Fibroblast of villous mesenchyme (primary cell): ENCODE measurements at regions not wholly inside any gene's neighbourhood (a gene's known extent, or its start where the extent isn't known, plus 50 kb on each side); places are given as distances from the start of the nearest gene placed in this dataset.

Experiments
- DNase-seq: peaks from one replicate; pipeline ENCODE4 v3.0.0-alpha.2; 2010; ENCODE audit warnings: low read depth
- H3K4me3 ChIP-seq: 2 replicates; pipeline ENCODE4 v1.5.1; 2011; ENCODE audit warnings: low read depth, mild to moderate bottlenecking, low read length
- TF ChIP-seq, protein P1 (sequence below): IDR thresholded peaks from 2 replicates; pipeline ENCODE4 v1.5.1; 2012; ENCODE audit warnings: low read depth, mild to moderate bottlenecking, low read length; ENCODE audit not compliant: insufficient read depth

DNA sequence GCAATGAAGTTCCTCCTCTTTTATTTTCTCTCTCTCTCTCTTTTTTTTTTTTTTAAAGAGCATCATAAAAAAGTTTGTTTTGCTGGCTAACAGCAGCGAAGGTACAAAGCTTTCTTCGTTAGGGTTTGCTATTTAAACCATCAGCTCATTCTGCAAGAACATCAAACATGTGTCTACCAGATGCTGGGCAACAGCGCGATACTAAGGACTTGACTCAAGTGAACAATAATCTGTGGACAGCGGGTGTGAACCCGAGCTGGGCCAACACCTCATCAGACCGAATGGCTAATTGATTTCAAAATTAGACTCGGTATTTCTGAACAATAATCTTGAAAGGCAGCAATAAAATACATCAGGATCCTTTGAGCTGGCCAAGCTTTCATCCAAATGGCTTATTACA is 246.4 kb downstream of the FBXO8 start:
- DNase-seq: peak; percentile 66
- TF ChIP-seq, protein P1, sequence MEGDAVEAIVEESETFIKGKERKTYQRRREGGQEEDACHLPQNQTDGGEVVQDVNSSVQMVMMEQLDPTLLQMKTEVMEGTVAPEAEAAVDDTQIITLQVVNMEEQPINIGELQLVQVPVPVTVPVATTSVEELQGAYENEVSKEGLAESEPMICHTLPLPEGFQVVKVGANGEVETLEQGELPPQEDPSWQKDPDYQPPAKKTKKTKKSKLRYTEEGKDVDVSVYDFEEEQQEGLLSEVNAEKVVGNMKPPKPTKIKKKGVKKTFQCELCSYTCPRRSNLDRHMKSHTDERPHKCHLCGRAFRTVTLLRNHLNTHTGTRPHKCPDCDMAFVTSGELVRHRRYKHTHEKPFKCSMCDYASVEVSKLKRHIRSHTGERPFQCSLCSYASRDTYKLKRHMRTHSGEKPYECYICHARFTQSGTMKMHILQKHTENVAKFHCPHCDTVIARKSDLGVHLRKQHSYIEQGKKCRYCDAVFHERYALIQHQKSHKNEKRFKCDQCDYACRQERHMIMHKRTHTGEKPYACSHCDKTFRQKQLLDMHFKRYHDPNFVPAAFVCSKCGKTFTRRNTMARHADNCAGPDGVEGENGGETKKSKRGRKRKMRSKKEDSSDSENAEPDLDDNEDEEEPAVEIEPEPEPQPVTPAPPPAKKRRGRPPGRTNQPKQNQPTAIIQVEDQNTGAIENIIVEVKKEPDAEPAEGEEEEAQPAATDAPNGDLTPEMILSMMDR: no peak
- no peak overlapping the region for H3K4me3 ChIP-seq

DNA sequence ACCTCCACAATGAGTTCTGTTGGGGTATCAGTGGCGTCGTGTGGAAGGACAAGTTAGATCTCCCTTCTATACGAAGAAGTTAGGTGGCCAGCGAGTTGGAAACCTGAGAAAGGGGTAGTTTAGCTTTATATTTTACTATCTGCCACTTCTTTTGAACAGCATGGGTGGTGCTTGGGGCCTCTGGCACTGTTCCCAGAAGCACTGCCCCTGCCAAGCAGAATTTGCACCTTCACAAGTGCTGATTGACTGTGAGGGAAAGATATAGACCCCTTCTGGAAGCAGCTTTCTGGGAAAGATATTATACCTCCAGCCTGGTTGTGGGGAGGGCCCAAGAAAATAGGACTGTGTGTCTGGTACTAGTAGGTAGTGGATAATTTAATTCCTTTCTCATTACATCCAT is 246.9 kb downstream of the FBXO8 start:
- no peak overlapping the region for H3K4me3 ChIP-seq
- no peak for DNase-seq
- TF ChIP-seq, protein P1: no peak

DNA sequence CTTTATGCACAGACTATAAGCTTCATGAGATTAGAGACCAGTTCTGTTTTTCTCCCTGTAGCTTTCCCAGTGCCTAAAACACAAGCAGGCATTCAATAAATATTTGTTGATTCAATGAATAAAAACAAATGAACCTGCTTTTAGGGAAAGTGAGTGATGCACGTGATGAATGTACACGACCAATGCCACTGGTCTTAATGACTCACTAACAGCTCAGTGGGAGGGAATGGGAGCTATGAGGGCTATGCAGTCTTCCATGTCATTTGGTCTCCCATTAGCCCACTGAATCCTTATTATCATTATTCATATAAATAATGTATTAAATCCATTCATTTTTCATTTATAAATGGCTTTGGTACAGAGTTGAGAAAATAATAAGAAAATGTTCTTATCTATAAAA is 247.4 kb downstream of the FBXO8 start:
- no peak for DNase-seq
- H3K4me3 ChIP-seq: no peak overlapping the region
- TF ChIP-seq, protein P1: no peak

DNA sequence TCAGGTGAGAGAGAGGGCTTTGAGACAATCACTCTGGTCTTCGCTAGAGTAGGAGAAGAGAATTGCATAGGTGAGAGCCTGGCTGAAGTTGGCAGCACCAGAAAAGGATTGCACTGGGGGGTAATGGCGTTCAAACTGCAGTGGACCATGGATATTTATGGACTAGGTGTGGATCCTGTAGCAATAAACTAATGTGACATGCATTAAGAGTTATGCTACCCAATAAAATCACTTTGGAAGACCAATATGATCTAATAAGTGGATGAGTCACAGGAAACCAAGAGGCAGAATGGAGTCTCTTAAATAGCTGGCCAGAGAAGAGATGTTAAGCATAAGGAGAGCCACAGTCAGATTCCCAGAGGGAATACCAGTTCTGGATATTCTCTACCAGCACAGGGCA is 259.8 kb downstream of the FBXO8 start:
- TF ChIP-seq, protein P1: no peak
- peak; percentile 40 for DNase-seq
- H3K4me3 ChIP-seq: no peak overlapping the region

DNA sequence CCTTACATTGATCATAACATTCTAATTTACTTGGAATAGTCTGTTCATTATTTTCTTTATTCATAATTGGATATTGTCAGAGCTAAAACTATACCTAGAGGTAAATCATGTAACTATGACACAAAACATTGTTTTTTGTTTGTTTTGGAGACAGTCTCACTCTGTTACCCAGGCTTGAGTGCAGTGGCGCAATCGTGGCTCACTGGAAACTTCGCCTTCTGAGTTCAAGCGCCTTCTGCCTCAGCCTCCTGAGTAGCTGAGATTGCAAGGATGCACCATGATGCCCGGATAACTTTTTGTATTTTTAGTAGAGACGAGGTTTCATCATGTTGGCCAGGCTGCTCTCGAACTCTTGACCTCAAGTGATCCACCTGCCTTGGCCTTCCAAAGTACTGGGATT is 265.2 kb downstream of the FBXO8 start:
- TF ChIP-seq, protein P1: no peak
- H3K4me3 ChIP-seq: no peak overlapping the region
- no peak for DNase-seq

DNA sequence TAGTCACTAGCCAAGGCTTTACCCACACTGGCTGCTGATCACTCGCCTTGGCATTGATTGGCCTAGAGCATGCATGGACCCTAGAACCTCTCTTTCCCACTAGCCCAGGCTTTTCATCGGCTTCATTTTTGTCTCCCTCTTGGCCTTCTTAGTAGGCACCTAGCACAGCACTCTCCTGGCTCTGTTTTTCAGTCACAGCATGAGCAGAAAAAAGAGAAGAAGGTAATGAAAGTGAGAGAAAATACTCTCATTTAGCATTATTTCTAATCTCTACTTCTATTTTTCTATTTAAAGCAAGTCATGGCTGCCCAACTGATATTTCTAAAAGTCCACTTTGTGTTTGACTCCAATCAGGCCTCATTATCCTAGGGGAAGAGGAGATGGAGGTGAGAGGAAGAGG is 267.2 kb downstream of the FBXO8 start:
- H3K4me3 ChIP-seq: no peak overlapping the region
- no peak for DNase-seq
- TF ChIP-seq, protein P1: no peak

DNA sequence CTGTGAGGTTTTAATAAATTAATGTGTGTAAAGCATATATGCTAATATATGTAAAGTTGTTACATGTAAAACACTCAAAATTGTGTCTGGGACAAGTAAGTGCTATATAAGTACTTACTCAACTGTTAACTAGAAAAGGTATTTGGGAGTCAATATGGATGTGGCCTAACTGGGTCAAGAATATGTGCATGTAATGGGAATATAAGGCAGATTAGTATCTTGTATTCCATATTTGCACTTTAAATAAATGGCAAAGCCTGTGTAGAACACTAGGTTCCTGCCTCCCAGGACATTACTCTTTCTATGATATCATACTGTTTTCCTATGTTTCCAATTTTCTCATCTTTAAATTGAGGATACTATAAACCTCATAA is 270.6 kb downstream of the FBXO8 start:
- DNase-seq: no peak
- TF ChIP-seq, protein P1: no peak
- no peak overlapping the region for H3K4me3 ChIP-seq
